ENCODE measurements at regions not wholly inside any gene's neighbourhood (a gene's known extent, or its start where the extent isn't known, plus 50 kb on each side); places are given as distances from the start of the nearest gene placed in this dataset.

GRCh38 chr6:120908767-120909166, 425.5 kb downstream of the TBC1D32 start:
- WGBS, 10 experiments = 40 to 94% (median 73%) methylated on average over 2 to 5 of the region's 5 CpGs
- Histone ChIP-seq H3K4me1 (replicated peaks in 1 of 2) (no peaks in the 10 kb centered on the region), H3K27ac (no peak overlapping the region), H3K4me3 (no peak overlapping the region)
- in situ Hi-C loops (cut with MboI; ENCODE audit: low pct_unique_long_range_greater_than_20kb in 2 of 9, low sequenced_read_pairs in 9 of 9, unreplicated experiment in 9 of 9) = no loop called here
- no peak for ATAC-seq (replicated peaks in 6 of 8)

DNA sequence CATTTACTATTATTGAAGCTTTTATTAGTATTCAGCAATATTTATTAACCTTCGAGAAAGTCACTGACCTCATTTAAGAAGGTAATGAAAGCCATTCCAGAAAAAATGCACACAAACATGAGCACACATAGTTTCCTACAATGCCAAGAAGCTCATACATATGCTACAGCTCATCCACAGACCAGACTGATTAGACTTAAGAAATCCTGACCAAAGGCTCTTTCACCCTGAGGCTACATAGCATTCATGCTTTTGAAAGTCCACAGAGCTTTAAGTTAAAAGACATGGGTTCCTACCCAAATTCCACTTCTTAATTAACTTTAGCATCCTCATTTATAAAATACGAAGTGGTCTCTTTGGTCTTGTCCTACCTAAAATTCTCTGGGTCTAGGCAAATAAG, 430.4 kb downstream of the TBC1D32 start:
- no peak overlapping the region for H3K4me3 ChIP-seq
- no peaks in the 10 kb centered on the region for H3K4me1 ChIP-seq (replicated peaks in 1 of 2)
- WGBS, 10 experiments = 0 to 88% (median 51%) methylated on average over 1 to 2 of the region's 2 CpGs
- ATAC-seq (replicated peaks in 6 of 8) = no peak
- in situ Hi-C loops (cut with MboI; ENCODE audit: low pct_unique_long_range_greater_than_20kb in 2 of 9, low sequenced_read_pairs in 9 of 9, unreplicated experiment in 9 of 9) = no loop called here
- no peak overlapping the region for H3K27ac ChIP-seq

GRCh38 chr6:120899932-120900331, 434.3 kb downstream of the TBC1D32 start:
- Histone ChIP-seq H3K4me3 (no peak overlapping the region), H3K27ac (no peak overlapping the region), H3K4me1 (replicated peaks in 1 of 2) (no peaks in the 10 kb centered on the region)
- ATAC-seq (replicated peaks in 6 of 8) = no peak
- in situ Hi-C loops (cut with MboI; ENCODE audit: low pct_unique_long_range_greater_than_20kb in 2 of 9, low sequenced_read_pairs in 9 of 9, unreplicated experiment in 9 of 9) = no loop called here

GRCh38 chr6:120894077-120894476, 440.2 kb downstream of the TBC1D32 start:
- no peak overlapping the region for H3K27ac ChIP-seq
- WGBS, 10 experiments = 0 to 50% (median 0%) methylated on average over 1 of the region's 1 CpG; no CpG with 5 or more reads in 3 of the 10 experiments
- no peak overlapping the region for H3K4me3 ChIP-seq
- in situ Hi-C loops (cut with MboI; ENCODE audit: low pct_unique_long_range_greater_than_20kb in 2 of 9, low sequenced_read_pairs in 9 of 9, unreplicated experiment in 9 of 9) = no loop called here
- H3K4me1 ChIP-seq (replicated peaks in 1 of 2) = no peaks in the 10 kb centered on the region
- ATAC-seq (replicated peaks in 6 of 8) = no peak

DNA sequence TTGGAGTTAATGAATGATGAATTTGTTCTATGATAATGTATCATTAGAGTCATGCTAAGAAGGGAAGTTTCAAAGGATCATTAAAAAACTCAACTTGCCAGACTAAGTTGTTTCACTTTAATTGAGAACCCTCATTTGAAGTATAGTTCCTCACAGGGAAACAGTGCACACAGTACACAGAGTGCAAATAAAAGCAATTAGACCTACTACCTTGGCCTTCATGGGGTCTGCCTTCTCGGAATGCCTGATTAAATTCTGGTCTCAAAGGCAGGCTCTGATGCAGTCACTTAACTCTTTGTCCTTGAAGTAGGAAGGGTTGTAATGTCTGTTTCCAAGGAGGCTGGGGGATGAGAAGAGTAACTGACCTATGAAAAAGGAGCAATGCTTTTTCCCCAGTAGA, 457.3 kb downstream of the TBC1D32 start:
- Histone ChIP-seq H3K4me3 (no peak overlapping the region), H3K27ac (no peak overlapping the region), H3K4me1 (replicated peaks in 1 of 2) (no peaks in the 10 kb centered on the region)
- no peak for ATAC-seq (replicated peaks in 6 of 8)
- in situ Hi-C loops (cut with MboI; ENCODE audit: low pct_unique_long_range_greater_than_20kb in 2 of 9, low sequenced_read_pairs in 9 of 9, unreplicated experiment in 9 of 9) = no loop called here
- WGBS, 10 experiments = 0 to 100% (median 46%) methylated on average over 1 of the region's 1 CpG; no CpG with 5 or more reads in 4 of the 10 experiments

- 0 to 100% (median 76%) methylated on average over 1 of the region's 1 CpG; no CpG with 5 or more reads in 4 of the 10 experiments for WGBS, 10 experiments
- H3K4me1 ChIP-seq (replicated peaks in 1 of 2) = no peaks in the 10 kb centered on the region
- in situ Hi-C loops (cut with MboI; ENCODE audit: low pct_unique_long_range_greater_than_20kb in 2 of 9, low sequenced_read_pairs in 9 of 9, unreplicated experiment in 9 of 9) = no loop called here
- H3K27ac ChIP-seq = no peak overlapping the region
- ATAC-seq (replicated peaks in 6 of 8) = no peak
- H3K4me3 ChIP-seq = no peak overlapping the region
These were observed 457.9 kb downstream of the TBC1D32 start for GRCh38 chr6:120876424-120876823.

GRCh38 chr6:120875900-120876299, 458.4 kb downstream of the TBC1D32 start:
- H3K4me3 ChIP-seq = no peak overlapping the region
- no peak for ATAC-seq (replicated peaks in 6 of 8)
- no peaks in the 10 kb centered on the region for H3K4me1 ChIP-seq (replicated peaks in 1 of 2)
- no peak overlapping the region for H3K27ac ChIP-seq
- in situ Hi-C loops (cut with MboI; ENCODE audit: low pct_unique_long_range_greater_than_20kb in 2 of 9, low sequenced_read_pairs in 9 of 9, unreplicated experiment in 9 of 9) = no loop called here
- 0 to 67% (median 41%) methylated on average over 1 of the region's 1 CpG for WGBS, 10 experiments

- Histone ChIP-seq H3K4me1 (replicated peaks in 1 of 2) (no peaks in the 10 kb centered on the region), H3K4me3 (no peak overlapping the region), H3K27ac (no peak overlapping the region)
- ATAC-seq (replicated peaks in 6 of 8) = no peak
- 40 to 81% (median 72%) methylated on average over 3 of the region's 6 CpGs; no CpG with 5 or more reads in 7 of the 10 experiments for WGBS, 10 experiments
- in situ Hi-C loops (cut with MboI; ENCODE audit: low pct_unique_long_range_greater_than_20kb in 2 of 9, low sequenced_read_pairs in 9 of 9, unreplicated experiment in 9 of 9) = no loop called here
These were observed 459.9 kb downstream of the TBC1D32 start for GRCh38 chr6:120874422-120874821.

DNA sequence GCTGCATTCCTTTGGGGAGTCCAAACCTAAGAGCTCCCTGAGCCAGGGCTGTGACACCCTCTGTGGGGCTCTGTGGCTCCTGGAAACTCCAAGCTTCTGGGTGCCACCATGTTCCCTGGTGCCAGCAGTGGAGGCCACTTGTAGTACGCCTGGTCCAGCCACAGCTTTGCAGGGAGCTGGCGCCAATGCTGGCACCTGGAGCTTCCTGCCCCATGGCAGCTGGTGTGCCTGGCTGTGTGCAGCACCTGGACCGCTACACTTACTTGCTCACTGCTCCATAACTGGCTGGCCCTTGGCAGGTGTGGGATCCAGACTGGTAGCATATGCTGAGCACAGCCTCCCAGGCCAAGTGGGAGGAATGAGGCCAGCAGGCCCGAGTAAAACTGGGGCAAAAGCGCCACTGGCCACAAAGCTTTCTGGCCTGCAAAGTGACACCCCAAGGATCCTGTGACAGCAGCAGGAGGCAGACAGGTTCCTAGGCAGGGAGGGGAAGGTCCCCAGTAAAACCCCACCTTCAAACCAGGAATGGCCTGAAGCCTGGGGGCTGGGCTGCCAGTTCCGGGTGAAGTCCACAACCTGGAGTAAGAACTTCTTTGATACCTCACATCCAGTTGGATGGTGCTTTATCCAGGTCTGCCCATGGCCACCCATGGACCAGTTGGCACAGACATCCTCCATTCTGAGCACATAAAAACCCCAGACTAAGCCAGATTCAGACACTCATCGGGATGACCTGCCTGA, 461.0 kb downstream of the TBC1D32 start:
- in situ Hi-C loops (cut with MboI; ENCODE audit: low pct_unique_long_range_greater_than_20kb in 2 of 9, low sequenced_read_pairs in 9 of 9, unreplicated experiment in 9 of 9) = no loop called here
- WGBS, 10 experiments = 44 to 100% (median 83%) methylated on average over 1 to 5 of the region's 7 CpGs; no CpG with 5 or more reads in 5 of the 10 experiments
- H3K4me1 ChIP-seq (replicated peaks in 1 of 2) = no peaks in the 10 kb centered on the region

GRCh38 chr6:120872262-120872578, 462.1 kb downstream of the TBC1D32 start:
- Histone ChIP-seq H3K4me3 (no peak overlapping the region), H3K27ac (no peak overlapping the region), H3K4me1 (replicated peaks in 1 of 2) (no peaks in the 10 kb centered on the region)
- in situ Hi-C loops (cut with MboI; ENCODE audit: low pct_unique_long_range_greater_than_20kb in 2 of 9, low sequenced_read_pairs in 9 of 9, unreplicated experiment in 9 of 9) = no loop called here
- 40 to 89% (median 61%) methylated on average over 1 to 6 of the region's 10 CpGs; no CpG with 5 or more reads in 7 of the 10 experiments for WGBS, 10 experiments
- no peak for ATAC-seq (replicated peaks in 6 of 8)

More for the DNA sequence above, 461.0 kb downstream of the TBC1D32 start:
- no peak overlapping the region for H3K27ac ChIP-seq
- no peak for ATAC-seq (replicated peaks in 6 of 8)
- no peak overlapping the region for H3K4me3 ChIP-seq

- no peak overlapping the region for H3K27ac ChIP-seq
- no peak for ATAC-seq (replicated peaks in 6 of 8)
- no peak overlapping the region for H3K4me3 ChIP-seq
- in situ Hi-C loops (cut with MboI; ENCODE audit: low pct_unique_long_range_greater_than_20kb in 2 of 9, low sequenced_read_pairs in 9 of 9, unreplicated experiment in 9 of 9) = no loop called here
- 53 to 94% (median 79%) methylated on average over 3 to 6 of the region's 23 CpGs; no CpG with 5 or more reads in 6 of the 10 experiments for WGBS, 10 experiments
- no peaks in the 10 kb centered on the region for H3K4me1 ChIP-seq (replicated peaks in 1 of 2)
These were observed 462.6 kb downstream of the TBC1D32 start for GRCh38 chr6:120871416-120872261.

GRCh38 chr6:120869397-120869796, 464.9 kb downstream of the TBC1D32 start:
- WGBS, 10 experiments = 0 to 100% (median 44%) methylated on average over 1 of the region's 1 CpG; no CpG with 5 or more reads in 6 of the 10 experiments
- ATAC-seq (replicated peaks in 6 of 8) = peak in 1 of 8 experiments; percentile 34
- Histone ChIP-seq H3K4me3 (no peak overlapping the region), H3K4me1 (replicated peaks in 1 of 2) (no peaks in the 10 kb centered on the region), H3K27ac (no peak overlapping the region)
- in situ Hi-C loops (cut with MboI; ENCODE audit: low pct_unique_long_range_greater_than_20kb in 2 of 9, low sequenced_read_pairs in 9 of 9, unreplicated experiment in 9 of 9) = no loop called here

DNA sequence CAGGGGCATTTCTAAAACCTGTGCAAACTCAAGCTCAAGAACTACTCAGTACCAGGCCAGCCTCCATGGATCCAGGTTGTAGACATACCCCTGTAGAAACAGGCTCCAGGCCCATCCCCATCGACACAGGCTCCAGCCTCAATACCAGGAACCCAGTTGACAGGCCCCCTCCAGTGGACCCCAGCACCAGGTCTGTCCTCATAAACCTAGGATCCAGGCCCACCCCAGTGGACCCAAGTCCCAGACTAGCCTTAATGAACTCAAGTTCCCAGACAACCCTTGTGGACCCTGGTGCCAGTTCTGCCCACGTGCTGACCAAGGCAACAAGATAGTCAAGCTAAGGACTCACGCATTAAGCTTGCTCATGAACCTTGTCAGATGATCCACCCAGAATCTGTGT, 476.9 kb downstream of the TBC1D32 start:
- in situ Hi-C loops (cut with MboI; ENCODE audit: low pct_unique_long_range_greater_than_20kb in 2 of 9, low sequenced_read_pairs in 9 of 9, unreplicated experiment in 9 of 9) = no loop called here
- Histone ChIP-seq H3K4me1 (replicated peaks in 1 of 2) (peaks cover 0 to 12% of the 10 kb centered on the region in 2 donors), H3K4me3 (no peak overlapping the region), H3K27ac (no peak overlapping the region)
- WGBS, 10 experiments = 0 to 100% (median 44%) methylated on average over 1 to 2 of the region's 3 CpGs; no CpG with 5 or more reads in 5 of the 10 experiments
- no peak for ATAC-seq (replicated peaks in 6 of 8)

Data from motor neuron (in vitro differentiated cells).